Midbrain (tissue), 1 donor: ENCODE measurements at regions not wholly inside any gene's neighbourhood (a gene's known extent, or its start where the extent isn't known, plus 50 kb on each side); places are given as distances from the start of the nearest gene placed in this dataset.
"Not testable (repeated sequence)": the region's sequence is repeated elsewhere in the genome, so short reads cannot be mapped to it uniquely, and the experiment has no call there.

Experiments
- DNase-seq: peaks from one replicate; lab custom pipeline; 2025; lab: John Stamatoyannopoulos, UW

GRCh38 chr2:186085226-186085625 lies 346.6 kb downstream of the FSIP2 start:
- no peak for DNase-seq

DNA sequence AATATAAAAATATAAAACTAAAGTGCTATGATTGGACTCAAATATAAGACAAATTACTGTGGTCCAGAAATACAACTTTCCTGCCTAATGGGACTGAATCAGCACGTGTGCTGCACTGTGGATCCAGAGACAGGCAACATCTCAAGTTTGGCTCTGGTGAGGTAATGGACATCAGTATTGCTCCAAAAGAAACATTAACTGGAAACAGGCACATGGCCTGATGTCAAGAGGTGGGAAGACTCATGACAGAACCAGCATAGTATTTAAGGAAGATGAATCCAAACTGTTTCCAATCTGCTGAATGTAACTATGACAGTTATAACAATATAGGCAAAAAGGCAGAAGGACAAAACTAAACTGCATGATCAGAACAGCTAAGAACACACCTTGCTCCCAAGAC lies 354.6 kb downstream of the FSIP2 start:
- no peak for DNase-seq

DNA sequence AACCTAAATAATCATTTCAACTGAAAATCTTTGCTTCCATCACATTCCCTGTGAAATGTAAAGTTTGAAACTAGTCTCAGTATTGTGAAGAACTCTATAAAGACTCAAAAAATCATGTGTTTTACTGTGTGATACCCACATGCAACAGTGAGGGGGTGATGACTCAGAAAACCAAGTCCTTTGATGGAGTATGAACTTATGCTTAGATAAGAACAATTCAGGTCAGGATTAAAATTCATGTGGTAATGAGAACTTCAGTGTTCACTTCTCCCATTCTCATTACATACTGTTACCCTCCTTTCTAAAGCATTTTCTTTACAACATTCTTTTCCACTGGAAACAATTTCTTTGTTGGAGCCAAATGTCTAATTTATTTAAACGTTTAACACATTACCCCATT lies 360.2 kb downstream of the FSIP2 start:
- no peak for DNase-seq

- DNase-seq = no peak
Observed at GRCh38 chr2:186099826-186100225, 361.2 kb downstream of the FSIP2 start.

DNA sequence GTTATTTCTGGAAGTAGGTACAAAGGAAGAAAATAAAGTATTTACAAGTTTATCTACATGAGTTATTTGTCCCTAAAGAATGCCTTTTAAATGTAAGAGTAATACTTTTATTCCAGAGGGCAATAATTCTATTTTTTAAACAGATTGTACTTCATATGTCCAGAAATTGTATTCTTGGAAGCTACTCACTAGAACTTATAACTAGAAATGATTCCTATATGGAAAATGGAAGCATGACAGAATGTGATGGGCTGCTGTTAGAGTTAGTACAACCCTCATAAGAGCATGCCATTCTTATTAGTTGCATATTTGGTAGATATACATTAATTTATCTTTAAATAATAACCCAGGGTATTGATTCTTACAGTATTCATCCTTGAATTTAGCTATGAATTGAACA lies 362.0 kb downstream of the FSIP2 start:
- no peak for DNase-seq

DNA sequence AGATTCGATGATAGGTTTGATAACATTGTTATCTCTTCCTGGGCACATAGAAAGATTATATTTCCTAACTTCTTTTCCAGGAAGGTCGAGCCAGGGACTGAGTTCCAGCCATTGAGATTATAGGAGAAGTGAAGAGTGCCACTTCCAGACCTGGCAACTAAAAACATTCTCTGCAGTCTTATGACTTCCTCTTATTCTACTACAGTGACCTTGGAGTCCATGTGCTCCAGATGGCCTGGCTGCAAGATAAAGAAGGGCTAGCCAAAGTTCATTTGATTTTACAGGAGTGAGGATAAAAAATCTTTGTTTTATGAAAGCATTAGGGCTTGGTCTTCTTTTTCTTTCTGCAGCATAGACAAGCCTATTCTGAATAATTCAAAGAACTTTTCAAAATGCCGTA lies 363.0 kb downstream of the FSIP2 start:
- DNase-seq = no peak

GRCh38 chr2:186103276-186103675 lies 364.7 kb downstream of the FSIP2 start:
- no peak for DNase-seq

GRCh38 chr2:186105016-186105724 lies 366.6 kb downstream of the FSIP2 start:
- DNase-seq = no peak

- no peak for DNase-seq
Observed at GRCh38 chr2:186108470-186108869, 369.9 kb downstream of the FSIP2 start.

DNA sequence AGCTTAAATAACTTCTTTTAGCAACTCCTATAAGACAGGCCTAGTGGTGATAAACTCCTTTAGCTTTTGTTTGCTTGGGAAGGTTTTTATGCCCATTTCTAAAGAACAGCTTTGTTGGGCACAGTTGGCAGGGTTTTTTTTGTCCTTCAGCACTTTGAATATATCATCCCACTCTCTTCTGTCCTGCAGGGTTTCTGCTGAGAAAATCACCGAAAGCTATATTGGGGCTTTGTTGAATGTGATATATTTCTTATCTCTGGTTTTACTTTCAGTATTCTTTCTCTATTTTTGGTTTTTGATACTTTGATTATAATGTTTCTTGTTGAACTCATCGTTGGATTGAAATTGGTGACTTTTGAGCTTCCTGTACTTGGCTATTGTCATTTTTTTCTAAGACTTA lies 372.8 kb upstream of the ZC3H15 start:
- no peak for DNase-seq

GRCh38 chr2:186125156-186125555 lies 360.9 kb upstream of the ZC3H15 start:
- no peak for DNase-seq

- no peak for DNase-seq
Observed at GRCh38 chr2:186125625-186126024, 360.4 kb upstream of the ZC3H15 start.

GRCh38 chr2:186126181-186126580 lies 359.9 kb upstream of the ZC3H15 start:
- DNase-seq = no peak

DNA sequence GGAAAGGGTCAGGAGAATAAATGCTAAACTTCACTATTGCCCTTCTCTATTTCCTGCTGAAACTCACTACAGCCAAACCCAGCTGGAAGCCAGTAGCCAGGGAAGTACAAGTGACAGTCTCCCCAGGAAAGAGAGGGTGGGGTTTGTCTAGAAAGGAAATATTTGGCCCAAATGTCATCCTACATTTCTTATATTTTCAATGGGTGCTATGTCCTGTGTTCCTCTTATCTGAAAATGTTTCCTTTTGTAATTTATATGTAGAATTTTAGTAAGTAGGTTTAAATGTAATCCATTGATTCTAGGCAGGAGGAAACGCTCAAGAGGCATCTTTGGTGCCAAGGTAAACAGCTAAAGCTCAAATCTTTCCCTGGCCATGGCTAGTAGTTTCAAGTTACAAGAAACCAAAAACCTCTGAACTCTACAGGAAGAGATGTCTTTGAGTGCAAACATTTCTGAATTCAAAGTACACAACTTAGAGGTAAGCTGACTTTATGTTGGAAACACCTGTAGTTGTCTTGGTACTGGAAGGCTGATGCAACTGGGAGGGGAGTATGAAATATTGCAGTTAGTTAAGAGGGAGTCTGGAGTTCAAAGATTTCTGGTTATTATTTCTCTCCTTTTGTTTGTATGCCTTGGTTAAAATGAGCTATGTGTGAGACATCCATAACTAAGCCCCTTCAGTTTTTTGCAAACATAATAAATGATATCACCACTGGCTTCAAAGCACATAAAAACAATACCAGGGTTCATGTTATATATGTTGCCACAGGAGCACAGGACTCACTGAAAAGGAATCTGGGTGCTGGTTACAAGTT lies 356.1 kb upstream of the ZC3H15 start:
- DNase-seq = no peak

DNA sequence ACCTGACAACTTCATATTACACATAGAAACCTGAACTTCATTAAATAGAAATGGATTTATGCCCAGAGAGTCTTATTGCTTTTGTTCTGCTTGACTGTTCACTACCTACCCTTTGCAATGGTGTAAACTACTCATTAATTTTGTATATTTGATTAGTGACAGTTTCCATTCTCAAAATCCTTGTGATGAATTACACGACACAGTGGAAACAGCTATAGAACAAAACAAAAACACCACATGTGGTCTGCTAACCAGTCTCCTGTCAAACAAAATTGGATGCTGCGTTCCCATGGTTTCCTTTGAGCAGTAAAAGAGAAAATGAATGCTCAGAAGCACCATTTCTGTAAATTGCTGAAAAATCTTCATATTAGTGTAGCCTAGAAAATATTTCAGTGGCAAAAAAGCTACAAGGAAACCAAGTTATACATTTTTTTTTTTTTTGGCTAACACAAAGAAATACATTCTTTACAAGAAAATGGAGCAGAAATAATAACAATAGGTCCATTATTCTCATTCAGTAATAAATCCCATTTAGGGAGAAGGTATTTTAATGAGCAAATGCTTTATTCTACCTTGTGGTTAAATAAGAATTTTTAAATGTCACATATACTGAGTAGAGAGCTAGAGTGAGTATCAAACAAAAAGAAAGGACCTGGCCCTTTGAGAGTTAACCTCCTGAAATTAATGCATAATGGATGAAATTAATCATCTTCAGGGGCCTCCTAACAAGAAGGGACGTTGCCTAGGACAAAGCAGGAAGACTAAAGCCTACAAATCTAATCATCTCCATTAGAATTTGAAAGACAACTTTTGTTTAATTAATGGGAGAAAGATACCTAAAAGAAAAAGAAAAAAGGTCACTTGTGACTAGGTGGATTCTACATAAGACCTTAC lies 355.1 kb upstream of the ZC3H15 start:
- DNase-seq = no peak

DNA sequence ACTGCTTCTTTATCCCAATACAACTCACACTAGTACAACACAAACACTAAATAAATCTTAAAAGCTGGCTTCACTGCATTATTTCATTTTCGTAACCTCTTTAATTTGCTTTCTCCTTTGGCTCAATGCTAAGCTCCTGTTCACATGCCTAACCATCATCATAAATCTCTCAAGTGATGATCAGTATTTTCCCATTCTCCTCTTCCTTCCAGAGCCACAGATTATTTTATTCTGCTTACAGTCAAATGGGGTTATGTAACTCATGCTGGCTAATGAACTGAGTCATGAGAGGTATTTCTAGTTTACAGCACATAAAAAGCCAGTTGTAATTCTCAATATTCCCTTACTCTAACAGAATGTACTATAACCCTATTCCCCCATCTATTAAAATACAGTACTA lies 350.4 kb upstream of the ZC3H15 start:
- no peak for DNase-seq

GRCh38 chr2:186136860-186137259 lies 349.2 kb upstream of the ZC3H15 start:
- DNase-seq = no peak

- DNase-seq = no peak
Observed at GRCh38 chr2:186138845-186139244, 347.2 kb upstream of the ZC3H15 start.

DNA sequence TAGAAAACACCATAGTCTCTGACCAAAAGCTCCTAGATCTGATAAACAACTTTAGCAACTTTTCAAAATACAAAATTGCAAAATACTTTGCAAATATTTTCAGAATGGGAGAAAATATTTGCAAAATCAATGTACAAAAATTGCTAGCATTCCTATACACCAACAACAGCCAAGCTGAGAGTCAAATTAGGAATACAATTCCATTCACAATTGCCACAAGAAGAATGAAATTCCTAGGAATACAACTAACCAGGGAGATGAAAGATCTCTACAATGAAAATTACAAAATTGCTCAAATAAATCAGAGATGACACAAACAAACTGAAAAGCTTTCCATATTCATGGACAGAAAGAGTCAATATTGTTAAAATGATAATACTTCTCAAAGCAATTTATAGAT lies 327.0 kb upstream of the ZC3H15 start:
- no peak for DNase-seq

DNA sequence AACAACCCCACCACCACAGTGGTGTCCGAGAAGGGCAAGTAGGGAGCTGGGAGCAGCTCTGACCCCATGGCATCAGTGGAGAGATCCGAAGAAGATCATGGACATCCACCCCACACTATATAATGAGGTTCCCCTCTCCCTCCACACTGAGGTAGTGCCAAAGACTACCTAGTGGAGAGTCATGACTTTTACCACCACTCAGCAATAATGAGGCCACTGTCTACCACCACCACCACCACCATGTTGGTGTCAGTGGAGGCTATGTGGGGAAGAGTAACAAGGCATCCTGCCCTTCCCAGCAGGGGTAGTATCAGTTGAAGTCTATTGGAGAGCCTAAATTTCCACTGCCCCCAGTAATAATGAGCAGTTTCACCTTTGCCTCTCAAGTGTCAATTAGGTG lies 321.7 kb upstream of the ZC3H15 start:
- no peak for DNase-seq

DNA sequence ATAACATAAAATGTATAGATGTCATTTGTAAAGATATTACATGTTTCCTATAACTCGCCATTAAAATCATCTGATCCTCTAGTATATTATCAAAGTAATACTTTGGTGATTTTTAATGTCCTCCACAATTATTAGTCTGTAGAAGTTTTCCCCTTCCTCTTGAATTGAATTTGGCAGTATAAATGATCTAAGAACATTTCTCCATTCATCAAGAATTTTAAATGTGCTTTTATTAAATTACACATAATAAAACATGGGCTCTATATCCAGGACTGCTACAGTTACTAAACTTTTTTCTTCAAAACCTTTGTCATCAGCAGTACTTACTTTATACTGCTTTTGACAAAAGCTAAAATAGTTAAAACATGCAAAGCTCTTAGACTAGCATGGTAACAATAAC lies 315.4 kb upstream of the ZC3H15 start:
- no peak for DNase-seq

GRCh38 chr2:186181625-186182024 lies 304.4 kb upstream of the ZC3H15 start:
- DNase-seq = no peak

DNA sequence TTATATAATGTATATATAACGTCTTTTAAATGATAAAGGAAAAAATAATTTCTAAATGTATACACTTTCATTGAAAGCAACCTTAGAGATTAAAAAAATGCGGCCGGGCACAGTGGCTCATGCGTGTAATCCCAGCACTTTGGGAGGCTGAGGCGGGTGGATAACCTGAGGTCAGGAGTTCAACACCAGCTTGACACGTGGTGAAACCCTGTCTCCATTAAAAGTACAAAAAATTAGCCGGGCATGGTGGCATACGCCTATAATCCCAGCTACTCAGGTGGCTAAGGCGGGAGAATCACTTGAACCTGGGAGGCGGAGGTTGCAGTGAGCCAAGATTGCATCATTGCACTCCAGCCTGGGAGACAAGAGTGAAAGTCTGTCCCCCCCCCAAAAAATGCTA lies 303.7 kb upstream of the ZC3H15 start:
- not testable (repeated sequence) for DNase-seq
